GM21381 (cell line): ENCODE measurements at regions not wholly inside any gene's neighbourhood (a gene's known extent, or its start where the extent isn't known, plus 50 kb on each side); places are given as distances from the start of the nearest gene placed in this dataset.
"Not testable (repeated sequence)": the region's sequence is repeated elsewhere in the genome, so short reads cannot be mapped to it uniquely, and the experiment has no call there.

ENCODE experiments used
- ATAC-seq: cut with Tn5 transposase; IDR thresholded peaks from one replicate; pipeline ENCODE4 v1.9.1; 2021; ENCODE audit warnings: mild to moderate bottlenecking, moderate library complexity; ENCODE audit not compliant: unreplicated experiment

GRCh38 chr3:34570916-34571705, 772.7 kb downstream of the PDCD6IP start:
- ATAC-seq, result no peak

- no peak for ATAC-seq
Observed at GRCh38 chr3:34571714-34572113, 773.3 kb downstream of the PDCD6IP start.

- no peak for ATAC-seq
Observed at GRCh38 chr3:34575776-34576175, 777.3 kb downstream of the PDCD6IP start.

- no peak for ATAC-seq
Observed at GRCh38 chr3:34582055-34582454, 783.6 kb downstream of the PDCD6IP start.

- ATAC-seq, result no peak
Observed at GRCh38 chr3:34583451-34583850, 785.0 kb downstream of the PDCD6IP start.

GRCh38 chr3:34584971-34585370, 786.5 kb downstream of the PDCD6IP start:
- no peak for ATAC-seq

- no peak for ATAC-seq
Observed at GRCh38 chr3:34599595-34599994, 801.2 kb downstream of the PDCD6IP start.

- no peak for ATAC-seq
Observed at GRCh38 chr3:34619990-34620389, 821.6 kb downstream of the PDCD6IP start.

- no peak for ATAC-seq
Observed at GRCh38 chr3:34626699-34627098, 828.3 kb downstream of the PDCD6IP start.

GRCh38 chr3:34634939-34635338, 836.5 kb downstream of the PDCD6IP start:
- no peak for ATAC-seq

- ATAC-seq, result no peak
Observed at GRCh38 chr3:34635352-34635850, 837.0 kb downstream of the PDCD6IP start.

- ATAC-seq, result no peak
Observed at GRCh38 chr3:34646911-34647460, 848.6 kb downstream of the PDCD6IP start.

GRCh38 chr3:34650131-34650530, 851.7 kb downstream of the PDCD6IP start:
- no peak for ATAC-seq

- no peak for ATAC-seq
Observed at GRCh38 chr3:34668915-34669314, 870.5 kb downstream of the PDCD6IP start.

- ATAC-seq, result no peak
Observed at GRCh38 chr3:34669490-34669889, 871.1 kb downstream of the PDCD6IP start.

GRCh38 chr3:34675383-34676120, 877.1 kb downstream of the PDCD6IP start:
- ATAC-seq, result no peak

- no peak for ATAC-seq
Observed at GRCh38 chr3:34676436-34676835, 878.0 kb downstream of the PDCD6IP start.

- no peak for ATAC-seq
Observed at GRCh38 chr3:34678575-34678974, 880.1 kb downstream of the PDCD6IP start.

- ATAC-seq, result not testable (repeated sequence)
Observed at GRCh38 chr3:34679055-34679454, 880.6 kb downstream of the PDCD6IP start.

GRCh38 chr3:34683851-34684250, 885.4 kb downstream of the PDCD6IP start:
- ATAC-seq, result no peak

GRCh38 chr3:34686541-34686940, 888.1 kb downstream of the PDCD6IP start:
- no peak for ATAC-seq

- ATAC-seq, result no peak
Observed at GRCh38 chr3:34687671-34688070, 889.2 kb downstream of the PDCD6IP start.
